AG04450 (cell line): ENCODE measurements at regions not wholly inside any gene's neighbourhood (a gene's known extent, or its start where the extent isn't known, plus 50 kb on each side); places are given as distances from the start of the nearest gene placed in this dataset.

ENCODE experiments used
- CTCF ChIA-PET: fragments of 300-600, 350-600 bp; formaldehyde crosslinking; extraction: SDS; loops from one replicate; lab custom pipeline; 2022; ENCODE audit warnings: antibody characterized with exemption, inconsistent platforms; lab: Charles Lee
- POLR2A ChIA-PET: fragments of 350-600 bp; formaldehyde crosslinking; extraction: SDS; loops from one replicate; lab custom pipeline; 2021; ENCODE audit warnings: antibody characterized with exemption, inconsistent platforms; lab: Yijun Ruan, JAX
- DNase-seq: peaks from one replicate; pipeline ENCODE4 v3.0.0-alpha.2; 2011; ENCODE audit warnings: low read depth, low spot score
- H3K27ac ChIP-seq: one replicate; pipeline ENCODE4 v1.5.1; 2012; ENCODE audit warnings: low read depth, low read length, control low read depth
- H3K27me3 ChIP-seq: one replicate; pipeline ENCODE4 v1.6.0; 2012; ENCODE audit warnings: low read length; ENCODE audit not compliant: control insufficient read depth, insufficient read depth
- H3K4me3 ChIP-seq: 2 replicates; pipeline ENCODE4 v1.5.1; 2011; ENCODE audit warnings: mild to moderate bottlenecking, low read depth, low read length, control low read depth
- H3K9me3 ChIP-seq: 2 replicates; pipeline ENCODE4 v1.5.1; 2012; ENCODE audit warnings: low read length; ENCODE audit not compliant: control insufficient read depth, insufficient read depth
- TF ChIP-seq, protein P1 (sequence below): IDR thresholded peaks from 2 replicates; pipeline ENCODE4 v1.5.1; 2011; ENCODE audit warnings: low read depth, low read length, control low read depth, inconsistent platforms

DNA sequence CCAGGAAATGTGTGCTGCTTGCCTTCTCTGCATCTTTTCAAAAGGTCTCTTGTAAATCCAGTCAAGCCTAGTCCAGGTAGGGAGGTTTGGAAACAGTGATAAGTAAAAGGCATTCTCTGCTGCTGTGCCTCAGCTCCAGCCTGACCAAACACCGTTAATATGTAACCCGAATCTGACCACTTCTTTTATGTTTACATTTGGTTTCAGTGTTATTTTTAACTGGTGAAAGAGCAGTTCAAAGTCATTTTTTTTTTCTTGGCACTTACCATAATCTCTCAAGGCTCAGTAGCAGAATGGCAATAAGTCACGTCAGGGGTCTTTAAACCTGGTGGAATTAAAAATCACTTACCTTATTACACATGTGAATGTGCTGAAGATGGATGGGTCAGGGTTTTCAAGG is 216.8 kb downstream of the PTEN start:
- Histone ChIP-seq H3K27ac (no peak overlapping the region), H3K27me3 (no peaks in the 10 kb centered on the region), H3K4me3 (no peak overlapping the region), H3K9me3 (no peaks in the 10 kb centered on the region)
- POLR2A ChIA-PET: no interaction called here
- TF ChIP-seq, protein P1, sequence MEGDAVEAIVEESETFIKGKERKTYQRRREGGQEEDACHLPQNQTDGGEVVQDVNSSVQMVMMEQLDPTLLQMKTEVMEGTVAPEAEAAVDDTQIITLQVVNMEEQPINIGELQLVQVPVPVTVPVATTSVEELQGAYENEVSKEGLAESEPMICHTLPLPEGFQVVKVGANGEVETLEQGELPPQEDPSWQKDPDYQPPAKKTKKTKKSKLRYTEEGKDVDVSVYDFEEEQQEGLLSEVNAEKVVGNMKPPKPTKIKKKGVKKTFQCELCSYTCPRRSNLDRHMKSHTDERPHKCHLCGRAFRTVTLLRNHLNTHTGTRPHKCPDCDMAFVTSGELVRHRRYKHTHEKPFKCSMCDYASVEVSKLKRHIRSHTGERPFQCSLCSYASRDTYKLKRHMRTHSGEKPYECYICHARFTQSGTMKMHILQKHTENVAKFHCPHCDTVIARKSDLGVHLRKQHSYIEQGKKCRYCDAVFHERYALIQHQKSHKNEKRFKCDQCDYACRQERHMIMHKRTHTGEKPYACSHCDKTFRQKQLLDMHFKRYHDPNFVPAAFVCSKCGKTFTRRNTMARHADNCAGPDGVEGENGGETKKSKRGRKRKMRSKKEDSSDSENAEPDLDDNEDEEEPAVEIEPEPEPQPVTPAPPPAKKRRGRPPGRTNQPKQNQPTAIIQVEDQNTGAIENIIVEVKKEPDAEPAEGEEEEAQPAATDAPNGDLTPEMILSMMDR: no peak
- CTCF ChIA-PET: interaction anchor here (0.7 kb wide), 1 partner anchor 309 kb away, joined by 3 read pairs; no protein-coding TSS in a partner anchor
- no peak for DNase-seq

- CTCF ChIA-PET: no interaction called here
Observed at GRCh38 chr10:88081457-88082054, 218.1 kb downstream of the PTEN start.

DNA sequence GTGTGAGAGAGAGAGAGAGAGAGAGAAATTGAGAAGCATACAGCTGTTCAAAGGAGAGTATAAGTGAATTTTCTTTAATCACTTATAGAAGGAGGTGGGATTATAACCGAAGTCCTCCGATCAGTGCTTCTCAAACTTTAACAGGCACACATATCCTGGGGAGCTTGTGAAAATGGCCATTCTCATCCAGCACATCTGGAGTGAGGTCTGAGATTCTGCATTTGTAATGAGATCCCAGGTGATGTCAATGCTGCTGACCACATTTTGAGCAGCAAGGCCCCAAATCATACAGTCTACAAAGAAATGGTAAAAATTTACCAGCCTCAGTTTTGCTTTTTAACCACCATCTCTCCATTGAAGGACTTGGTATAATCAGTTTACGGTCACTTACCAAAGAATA is 219.0 kb downstream of the PTEN start:
- no peaks in the 10 kb centered on the region for H3K9me3 ChIP-seq
- no peaks in the 10 kb centered on the region for H3K27me3 ChIP-seq
- H3K4me3 ChIP-seq: no peak overlapping the region
- ChIA-PET POLR2A (no interaction called here), CTCF (no interaction called here)
- no peak for DNase-seq
- TF ChIP-seq, protein P1: no peak
- no peak overlapping the region for H3K27ac ChIP-seq

More at GRCh38 chr10:88081457-88082054, 218.1 kb downstream of the PTEN start:
- Histone ChIP-seq H3K9me3 (no peaks in the 10 kb centered on the region), H3K4me3 (no peak overlapping the region), H3K27me3 (no peaks in the 10 kb centered on the region), H3K27ac (no peak overlapping the region)
- TF ChIP-seq, protein P1: no peak
- POLR2A ChIA-PET: no interaction called here
- no peak for DNase-seq

DNA sequence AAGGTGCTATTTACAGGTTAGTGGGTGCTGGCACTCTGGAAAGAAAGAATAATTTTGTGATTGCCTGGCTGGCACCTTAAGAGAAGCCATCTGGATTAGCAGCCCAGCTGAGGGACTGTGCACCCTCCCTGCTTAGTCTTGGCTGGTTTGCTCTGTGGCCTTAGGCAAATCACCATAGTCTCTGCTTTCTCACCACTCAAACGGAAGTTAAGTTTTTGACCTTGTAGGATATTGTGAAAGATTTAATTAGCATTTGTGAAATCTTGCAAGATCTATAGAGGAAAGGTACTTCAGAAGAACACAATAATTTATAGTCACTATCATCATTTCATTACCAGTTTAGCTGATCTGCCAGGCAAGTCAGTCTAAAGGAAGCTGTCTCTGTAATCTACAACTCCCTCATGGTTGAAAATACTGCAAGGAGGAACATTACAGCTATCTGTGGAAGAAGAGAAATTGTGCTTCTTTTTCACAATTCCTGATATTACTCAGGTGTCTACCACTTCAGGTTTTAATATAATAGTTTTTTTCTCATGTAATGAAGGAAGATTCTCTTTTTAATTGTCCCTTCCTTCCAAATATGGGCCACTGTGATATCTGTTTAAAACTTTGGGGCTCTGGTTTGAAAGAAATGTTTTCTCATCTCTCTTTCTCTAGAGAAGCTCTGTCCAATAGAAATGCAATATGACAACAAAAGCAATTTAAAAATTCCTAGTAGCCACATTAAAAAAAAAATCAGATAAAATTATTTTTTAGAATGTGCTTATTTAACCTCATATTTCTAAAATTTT is 219.6 kb downstream of the PTEN start:
- no peak for DNase-seq
- Histone ChIP-seq H3K27ac (no peak overlapping the region), H3K4me3 (no peak overlapping the region), H3K27me3 (no peaks in the 10 kb centered on the region), H3K9me3 (no peaks in the 10 kb centered on the region)
- ChIA-PET POLR2A (no interaction called here), CTCF (no interaction called here)
- TF ChIP-seq, protein P1: no peak

DNA sequence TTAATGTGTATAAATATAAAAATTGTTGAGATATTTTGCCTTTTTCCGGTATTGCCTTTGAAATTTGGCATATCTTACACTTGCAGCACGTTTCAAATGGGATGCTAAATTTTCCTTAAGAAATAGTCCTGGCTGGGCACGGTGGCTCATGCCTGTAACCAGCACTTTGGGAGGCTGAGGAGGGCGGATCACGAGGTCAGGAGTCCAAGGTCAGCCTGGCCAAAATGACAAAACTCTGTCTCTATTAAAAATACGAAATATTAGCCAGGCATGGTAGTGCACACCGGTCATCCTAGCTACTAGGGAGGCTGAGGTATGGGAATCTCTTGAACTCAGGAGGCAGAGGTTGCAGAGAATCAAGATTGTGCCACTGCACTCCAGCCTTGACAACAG is 220.2 kb downstream of the PTEN start:
- POLR2A ChIA-PET: no interaction called here

More for the DNA sequence above, 220.2 kb downstream of the PTEN start:
- DNase-seq: no peak
- no peak overlapping the region for H3K4me3 ChIP-seq
- CTCF ChIA-PET: no interaction called here
- TF ChIP-seq, protein P1: no peak
- H3K27me3 ChIP-seq: no peaks in the 10 kb centered on the region
- no peaks in the 10 kb centered on the region for H3K9me3 ChIP-seq
- H3K27ac ChIP-seq: no peak overlapping the region
